ENCODE measurements at regions not wholly inside any gene's neighbourhood (a gene's known extent, or its start where the extent isn't known, plus 50 kb on each side); places are given as distances from the start of the nearest gene placed in this dataset.

GRCh38 chr6:98724537-98724936 lies 109.8 kb upstream of the POU3F2 start:
- no peak overlapping the region for H3K4me3 Mint-ChIP-seq (ENCODE audit: unreplicated experiment)
- Histone ChIP-seq H3K4me3 (ENCODE audit: insufficient read depth, low read depth, low read length) (no peak overlapping the region), H4K20me1 (ENCODE audit: insufficient read depth, low read length) (no peaks in the 10 kb centered on the region), H3K36me3 (ENCODE audit: insufficient read depth, low read length) (no peaks in the 10 kb centered on the region), H2AFZ (ENCODE audit: low read depth, low read length) (no peak overlapping the region), H3K27me3 (ENCODE audit: insufficient read depth, low read length) (no peaks in the 10 kb centered on the region), H3K9me3 (ENCODE audit: insufficient read depth, low read depth, low read length) (no peaks in the 10 kb centered on the region), H3K9ac (ENCODE audit: low read length) (no peak overlapping the region), H3K27ac (ENCODE audit: low read depth, low read length) (no peak overlapping the region), H3K79me2 (ENCODE audit: insufficient read depth, low read length) (no peaks in the 10 kb centered on the region), H3K4me1 (ENCODE audit: insufficient read depth, low read length) (no peaks in the 10 kb centered on the region), H3K4me2 (ENCODE audit: low read length) (no peak overlapping the region)
- H3K27me3 Mint-ChIP-seq (ENCODE audit: low read depth, unreplicated experiment), result no peaks in the 10 kb centered on the region
- FAIRE-seq, result no peak
- peaks cover 8% of the 10 kb centered on the region for H3K4me1 Mint-ChIP-seq (ENCODE audit: low read depth, unreplicated experiment)
- no peaks in the 10 kb centered on the region for H3K36me3 Mint-ChIP-seq (ENCODE audit: low read depth, unreplicated experiment)
- no peaks in the 10 kb centered on the region for H3K9me3 Mint-ChIP-seq (ENCODE audit: unreplicated experiment)
- peak; percentile 60 for DNase-seq (ENCODE audit: low read depth)
- no peak overlapping the region for H3K27ac Mint-ChIP-seq (ENCODE audit: unreplicated experiment)
- TF ChIP-seq CTCF (IDR thresholded peaks at IDR 0.05; ENCODE audit: insufficient read depth, low read depth, low read length) (no peak), EZH2 (IDR thresholded peaks at IDR 0.05; ENCODE audit: insufficient read depth, low read length) (no peak)

- Histone ChIP-seq H3K9ac (ENCODE audit: low read length) (no peak overlapping the region), H3K9me3 (ENCODE audit: insufficient read depth, low read depth, low read length) (no peaks in the 10 kb centered on the region), H3K27me3 (ENCODE audit: insufficient read depth, low read length) (no peaks in the 10 kb centered on the region), H3K79me2 (ENCODE audit: insufficient read depth, low read length) (no peaks in the 10 kb centered on the region), H3K4me2 (ENCODE audit: low read length) (no peak overlapping the region), H3K4me1 (ENCODE audit: insufficient read depth, low read length) (no peaks in the 10 kb centered on the region), H3K36me3 (ENCODE audit: insufficient read depth, low read length) (no peaks in the 10 kb centered on the region), H2AFZ (ENCODE audit: low read depth, low read length) (no peak overlapping the region), H4K20me1 (ENCODE audit: insufficient read depth, low read length) (no peaks in the 10 kb centered on the region), H3K27ac (ENCODE audit: low read depth, low read length) (no peak overlapping the region), H3K4me3 (ENCODE audit: insufficient read depth, low read depth, low read length) (no peak overlapping the region)
- Mint-ChIP-seq H3K27me3 (ENCODE audit: low read depth, unreplicated experiment) (no peaks in the 10 kb centered on the region), H3K4me1 (ENCODE audit: low read depth, unreplicated experiment) (peaks cover 12% of the 10 kb centered on the region), H3K36me3 (ENCODE audit: low read depth, unreplicated experiment) (no peaks in the 10 kb centered on the region), H3K27ac (ENCODE audit: unreplicated experiment) (no peak overlapping the region), H3K4me3 (ENCODE audit: unreplicated experiment) (no peak overlapping the region), H3K9me3 (ENCODE audit: unreplicated experiment) (peaks cover 1% of the 10 kb centered on the region)
- DNase-seq (ENCODE audit: low read depth) (no peak), FAIRE-seq (no peak)
- TF ChIP-seq CTCF (IDR thresholded peaks at IDR 0.05; ENCODE audit: insufficient read depth, low read depth, low read length) (no peak), EZH2 (IDR thresholded peaks at IDR 0.05; ENCODE audit: insufficient read depth, low read length) (no peak)
These were observed 87.1 kb upstream of the POU3F2 start for GRCh38 chr6:98747273-98747672.

GRCh38 chr6:98747960-98748359 lies 86.4 kb upstream of the POU3F2 start:
- Mint-ChIP-seq H3K9me3 (ENCODE audit: unreplicated experiment) (peaks cover 1% of the 10 kb centered on the region), H3K27ac (ENCODE audit: unreplicated experiment) (no peak overlapping the region), H3K27me3 (ENCODE audit: low read depth, unreplicated experiment) (no peaks in the 10 kb centered on the region), H3K4me3 (ENCODE audit: unreplicated experiment) (no peak overlapping the region), H3K4me1 (ENCODE audit: low read depth, unreplicated experiment) (peaks cover 12% of the 10 kb centered on the region), H3K36me3 (ENCODE audit: low read depth, unreplicated experiment) (no peaks in the 10 kb centered on the region)
- no peak overlapping the region for H3K4me3 ChIP-seq (ENCODE audit: insufficient read depth, low read depth, low read length)
- no peak overlapping the region for H2AFZ ChIP-seq (ENCODE audit: low read depth, low read length)
- H3K79me2 ChIP-seq (ENCODE audit: insufficient read depth, low read length), result no peaks in the 10 kb centered on the region
- no peaks in the 10 kb centered on the region for H4K20me1 ChIP-seq (ENCODE audit: insufficient read depth, low read length)
- no peak overlapping the region for H3K9ac ChIP-seq (ENCODE audit: low read length)
- no peak for TF ChIP-seq EZH2 (IDR thresholded peaks at IDR 0.05; ENCODE audit: insufficient read depth, low read length)
- TF ChIP-seq CTCF (IDR thresholded peaks at IDR 0.05; ENCODE audit: insufficient read depth, low read depth, low read length), result no peak
- H3K4me2 ChIP-seq (ENCODE audit: low read length), result no peak overlapping the region
- DNase-seq (ENCODE audit: low read depth) (peak; percentile 35), FAIRE-seq (no peak)
- H3K27me3 ChIP-seq (ENCODE audit: insufficient read depth, low read length), result no peaks in the 10 kb centered on the region
- H3K27ac ChIP-seq (ENCODE audit: low read depth, low read length), result no peak overlapping the region
- H3K9me3 ChIP-seq (ENCODE audit: insufficient read depth, low read depth, low read length), result no peaks in the 10 kb centered on the region
- no peaks in the 10 kb centered on the region for H3K4me1 ChIP-seq (ENCODE audit: insufficient read depth, low read length)
- no peaks in the 10 kb centered on the region for H3K36me3 ChIP-seq (ENCODE audit: insufficient read depth, low read length)
